ENCODE measurements at regions not wholly inside any gene's neighbourhood (a gene's known extent, or its start where the extent isn't known, plus 50 kb on each side); places are given as distances from the start of the nearest gene placed in this dataset.

- TF ChIP-seq, protein P1, sequence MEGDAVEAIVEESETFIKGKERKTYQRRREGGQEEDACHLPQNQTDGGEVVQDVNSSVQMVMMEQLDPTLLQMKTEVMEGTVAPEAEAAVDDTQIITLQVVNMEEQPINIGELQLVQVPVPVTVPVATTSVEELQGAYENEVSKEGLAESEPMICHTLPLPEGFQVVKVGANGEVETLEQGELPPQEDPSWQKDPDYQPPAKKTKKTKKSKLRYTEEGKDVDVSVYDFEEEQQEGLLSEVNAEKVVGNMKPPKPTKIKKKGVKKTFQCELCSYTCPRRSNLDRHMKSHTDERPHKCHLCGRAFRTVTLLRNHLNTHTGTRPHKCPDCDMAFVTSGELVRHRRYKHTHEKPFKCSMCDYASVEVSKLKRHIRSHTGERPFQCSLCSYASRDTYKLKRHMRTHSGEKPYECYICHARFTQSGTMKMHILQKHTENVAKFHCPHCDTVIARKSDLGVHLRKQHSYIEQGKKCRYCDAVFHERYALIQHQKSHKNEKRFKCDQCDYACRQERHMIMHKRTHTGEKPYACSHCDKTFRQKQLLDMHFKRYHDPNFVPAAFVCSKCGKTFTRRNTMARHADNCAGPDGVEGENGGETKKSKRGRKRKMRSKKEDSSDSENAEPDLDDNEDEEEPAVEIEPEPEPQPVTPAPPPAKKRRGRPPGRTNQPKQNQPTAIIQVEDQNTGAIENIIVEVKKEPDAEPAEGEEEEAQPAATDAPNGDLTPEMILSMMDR (IDR thresholded peaks at IDR 0.05; ENCODE audit: low read depth, low read length, poor library complexity, severe bottlenecking) = no peak
- no peak for TF ChIP-seq EZH2phosphoT487 (IDR thresholded peaks at IDR 0.05; ENCODE audit: borderline replicate concordance, low read length)
- no peaks in the 10 kb centered on the region for H3K4me1 ChIP-seq (ENCODE audit: control insufficient read depth, low read length)
- no peaks in the 10 kb centered on the region for H3F3A ChIP-seq (ENCODE audit: control insufficient read depth, insufficient read depth)
- H3K79me2 ChIP-seq (ENCODE audit: control insufficient read depth, low read length) = no peaks in the 10 kb centered on the region
- H3K4me2 ChIP-seq (ENCODE audit: low read length) = no peak overlapping the region
- H3K36me3 ChIP-seq (ENCODE audit: control insufficient read depth, low read length) = no peaks in the 10 kb centered on the region
- H3K9me2 ChIP-seq (replicated peaks; ENCODE audit: control insufficient read depth, low read length) = no peaks in the 10 kb centered on the region
- H4K20me1 ChIP-seq (ENCODE audit: control insufficient read depth, insufficient read depth, low read depth, low read length) = no peaks in the 10 kb centered on the region
- H3K9me3 ChIP-seq (ENCODE audit: control insufficient read depth, insufficient read depth, low read length) = no peaks in the 10 kb centered on the region
- no peaks in the 10 kb centered on the region for H3K27me3 ChIP-seq (ENCODE audit: control insufficient read depth, low read length)
- no peak overlapping the region for H3K27ac ChIP-seq (ENCODE audit: low read depth, low read length)
- no peak overlapping the region for H3K4me3 ChIP-seq (ENCODE audit: low read length)
Measured at GRCh38 chr2:13066676-13067075, 349.9 kb downstream of the TRIB2 start.

- Histone ChIP-seq H4K20me1 (ENCODE audit: control insufficient read depth, insufficient read depth, low read depth, low read length) (no peaks in the 10 kb centered on the region), H3K79me2 (ENCODE audit: control insufficient read depth, low read length) (no peaks in the 10 kb centered on the region), H3K27me3 (ENCODE audit: control insufficient read depth, low read length) (no peaks in the 10 kb centered on the region), H3K36me3 (ENCODE audit: control insufficient read depth, low read length) (no peaks in the 10 kb centered on the region), H3K9me3 (ENCODE audit: control insufficient read depth, insufficient read depth, low read length) (no peaks in the 10 kb centered on the region), H3F3A (ENCODE audit: control insufficient read depth, insufficient read depth) (no peaks in the 10 kb centered on the region), H3K9me2 (replicated peaks; ENCODE audit: control insufficient read depth, low read length) (no peaks in the 10 kb centered on the region), H3K27ac (ENCODE audit: low read depth, low read length) (no peak overlapping the region), H3K4me2 (ENCODE audit: low read length) (no peak overlapping the region), H3K4me3 (ENCODE audit: low read length) (no peak overlapping the region), H3K4me1 (ENCODE audit: control insufficient read depth, low read length) (no peaks in the 10 kb centered on the region)
- no peak for TF ChIP-seq EZH2phosphoT487 (IDR thresholded peaks at IDR 0.05; ENCODE audit: borderline replicate concordance, low read length)
- TF ChIP-seq, protein P1 (IDR thresholded peaks at IDR 0.05; ENCODE audit: low read depth, low read length, poor library complexity, severe bottlenecking) = no peak
Measured at GRCh38 chr2:13067508-13067907, 350.8 kb downstream of the TRIB2 start.

DNA sequence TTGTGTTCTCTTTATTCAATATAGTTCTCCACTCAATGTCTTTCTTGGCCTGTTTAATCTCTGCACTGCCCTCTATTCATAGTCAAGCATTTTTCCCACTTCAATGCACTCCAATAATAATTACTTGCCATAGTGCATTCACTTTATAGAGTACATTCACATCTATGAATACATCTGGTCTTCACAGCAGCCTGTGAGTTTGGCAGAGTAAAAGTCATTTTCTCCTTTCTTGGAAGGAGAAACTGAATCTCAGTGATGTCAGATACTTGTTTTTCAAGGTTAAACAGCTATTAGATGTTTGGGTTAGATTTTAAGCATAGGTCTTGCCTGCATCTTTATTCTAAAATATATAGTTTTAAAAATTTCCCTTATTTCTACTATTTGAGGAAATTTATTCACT lies 373.2 kb downstream of the TRIB2 start:
- H3K9me2 ChIP-seq (replicated peaks; ENCODE audit: control insufficient read depth, low read length) = no peaks in the 10 kb centered on the region
- H3F3A ChIP-seq (ENCODE audit: control insufficient read depth, insufficient read depth) = no peaks in the 10 kb centered on the region
- H3K4me2 ChIP-seq (ENCODE audit: low read length) = no peak overlapping the region
- H3K27ac ChIP-seq (ENCODE audit: low read depth, low read length) = no peak overlapping the region
- no peaks in the 10 kb centered on the region for H3K27me3 ChIP-seq (ENCODE audit: control insufficient read depth, low read length)
- H3K79me2 ChIP-seq (ENCODE audit: control insufficient read depth, low read length) = no peaks in the 10 kb centered on the region
- H4K20me1 ChIP-seq (ENCODE audit: control insufficient read depth, insufficient read depth, low read depth, low read length) = no peaks in the 10 kb centered on the region
- no peak overlapping the region for H3K4me3 ChIP-seq (ENCODE audit: low read length)
- H3K4me1 ChIP-seq (ENCODE audit: control insufficient read depth, low read length) = no peaks in the 10 kb centered on the region
- no peaks in the 10 kb centered on the region for H3K36me3 ChIP-seq (ENCODE audit: control insufficient read depth, low read length)
- TF ChIP-seq, protein P1 (IDR thresholded peaks at IDR 0.05; ENCODE audit: low read depth, low read length, poor library complexity, severe bottlenecking) = no peak
- TF ChIP-seq EZH2phosphoT487 (IDR thresholded peaks at IDR 0.05; ENCODE audit: borderline replicate concordance, low read length) = no peak
- no peaks in the 10 kb centered on the region for H3K9me3 ChIP-seq (ENCODE audit: control insufficient read depth, insufficient read depth, low read length)

- Histone ChIP-seq H3K27me3 (ENCODE audit: control insufficient read depth, low read length) (no peaks in the 10 kb centered on the region), H3K4me1 (ENCODE audit: control insufficient read depth, low read length) (no peaks in the 10 kb centered on the region), H3F3A (ENCODE audit: control insufficient read depth, insufficient read depth) (no peaks in the 10 kb centered on the region), H3K4me3 (ENCODE audit: low read length) (no peak overlapping the region), H3K4me2 (ENCODE audit: low read length) (no peak overlapping the region), H3K79me2 (ENCODE audit: control insufficient read depth, low read length) (no peaks in the 10 kb centered on the region), H4K20me1 (ENCODE audit: control insufficient read depth, insufficient read depth, low read depth, low read length) (no peaks in the 10 kb centered on the region), H3K9me2 (replicated peaks; ENCODE audit: control insufficient read depth, low read length) (no peaks in the 10 kb centered on the region), H3K9me3 (ENCODE audit: control insufficient read depth, insufficient read depth, low read length) (no peaks in the 10 kb centered on the region), H3K27ac (ENCODE audit: low read depth, low read length) (no peak overlapping the region), H3K36me3 (ENCODE audit: control insufficient read depth, low read length) (no peaks in the 10 kb centered on the region)
- TF ChIP-seq, protein P1 (IDR thresholded peaks at IDR 0.05; ENCODE audit: low read depth, low read length, poor library complexity, severe bottlenecking) = no peak
- no peak for TF ChIP-seq EZH2phosphoT487 (IDR thresholded peaks at IDR 0.05; ENCODE audit: borderline replicate concordance, low read length)
Measured at GRCh38 chr2:13091455-13091854, 374.7 kb downstream of the TRIB2 start.

Data from DOHH2 (cell line).